ENCODE measurements at regions not wholly inside any gene's neighbourhood (a gene's known extent, or its start where the extent isn't known, plus 50 kb on each side); places are given as distances from the start of the nearest gene placed in this dataset.

- TF ChIP-seq, protein P1, sequence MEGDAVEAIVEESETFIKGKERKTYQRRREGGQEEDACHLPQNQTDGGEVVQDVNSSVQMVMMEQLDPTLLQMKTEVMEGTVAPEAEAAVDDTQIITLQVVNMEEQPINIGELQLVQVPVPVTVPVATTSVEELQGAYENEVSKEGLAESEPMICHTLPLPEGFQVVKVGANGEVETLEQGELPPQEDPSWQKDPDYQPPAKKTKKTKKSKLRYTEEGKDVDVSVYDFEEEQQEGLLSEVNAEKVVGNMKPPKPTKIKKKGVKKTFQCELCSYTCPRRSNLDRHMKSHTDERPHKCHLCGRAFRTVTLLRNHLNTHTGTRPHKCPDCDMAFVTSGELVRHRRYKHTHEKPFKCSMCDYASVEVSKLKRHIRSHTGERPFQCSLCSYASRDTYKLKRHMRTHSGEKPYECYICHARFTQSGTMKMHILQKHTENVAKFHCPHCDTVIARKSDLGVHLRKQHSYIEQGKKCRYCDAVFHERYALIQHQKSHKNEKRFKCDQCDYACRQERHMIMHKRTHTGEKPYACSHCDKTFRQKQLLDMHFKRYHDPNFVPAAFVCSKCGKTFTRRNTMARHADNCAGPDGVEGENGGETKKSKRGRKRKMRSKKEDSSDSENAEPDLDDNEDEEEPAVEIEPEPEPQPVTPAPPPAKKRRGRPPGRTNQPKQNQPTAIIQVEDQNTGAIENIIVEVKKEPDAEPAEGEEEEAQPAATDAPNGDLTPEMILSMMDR (IDR thresholded peaks at IDR 0.05; ENCODE audit: insufficient read depth, low read depth, low read length): no peak
- TF ChIP-seq EZH2 (IDR thresholded peaks at IDR 0.05; ENCODE audit: insufficient read depth, low read length): no peak
Measured at GRCh38 chr21:28253338-28253737, 739.3 kb downstream of the LTN1 start.
